ENCODE measurements at regions not wholly inside any gene's neighbourhood (a gene's known extent, or its start where the extent isn't known, plus 50 kb on each side); places are given as distances from the start of the nearest gene placed in this dataset.

- DNase-seq (ENCODE audit: low spot score): no peak
Observed at GRCh38 chr2:143916781-143917180, 603.1 kb downstream of the ZEB2 start.

GRCh38 chr2:143909577-143910353 lies 610.2 kb downstream of the ZEB2 start:
- no peak for DNase-seq (ENCODE audit: low spot score)

GRCh38 chr2:143908843-143909242 lies 611.1 kb downstream of the ZEB2 start:
- DNase-seq (ENCODE audit: low spot score): no peak

- no peak for DNase-seq (ENCODE audit: low spot score)
Observed at GRCh38 chr2:143907801-143908200, 612.1 kb downstream of the ZEB2 start.

- no peak for DNase-seq (ENCODE audit: low spot score)
Observed at GRCh38 chr2:143906850-143907249, 613.1 kb downstream of the ZEB2 start.

GRCh38 chr2:143905587-143905986 lies 614.3 kb downstream of the ZEB2 start:
- DNase-seq (ENCODE audit: low spot score): no peak

- no peak for DNase-seq (ENCODE audit: low spot score)
Observed at GRCh38 chr2:143903172-143903856, 616.6 kb downstream of the ZEB2 start.

GRCh38 chr2:143901185-143901842 lies 618.6 kb downstream of the ZEB2 start:
- DNase-seq (ENCODE audit: low spot score): peak; percentile 59

GRCh38 chr2:143899987-143900386 lies 619.9 kb downstream of the ZEB2 start:
- DNase-seq (ENCODE audit: low spot score): no peak

GRCh38 chr2:143893371-143893770 lies 626.5 kb downstream of the ZEB2 start:
- no peak for DNase-seq (ENCODE audit: low spot score)

- DNase-seq (ENCODE audit: low spot score): no peak
Observed at GRCh38 chr2:143891879-143892308, 628.0 kb downstream of the ZEB2 start.

GRCh38 chr2:143890798-143891197 lies 629.1 kb downstream of the ZEB2 start:
- DNase-seq (ENCODE audit: low spot score): no peak

- DNase-seq (ENCODE audit: low spot score): no peak
Observed at GRCh38 chr2:143889216-143889615, 630.7 kb downstream of the ZEB2 start.

GRCh38 chr2:143885461-143885860 lies 634.5 kb downstream of the ZEB2 start:
- no peak for DNase-seq (ENCODE audit: low spot score)

GRCh38 chr2:143881246-143881645 lies 638.7 kb downstream of the ZEB2 start:
- no peak for DNase-seq (ENCODE audit: low spot score)

- DNase-seq (ENCODE audit: low spot score): no peak
Observed at GRCh38 chr2:143877876-143878530, 641.9 kb downstream of the ZEB2 start.

GRCh38 chr2:143877056-143877455 lies 642.9 kb downstream of the ZEB2 start:
- DNase-seq (ENCODE audit: low spot score): no peak

GRCh38 chr2:143875295-143876233 lies 644.4 kb downstream of the ZEB2 start:
- no peak for DNase-seq (ENCODE audit: low spot score)

GRCh38 chr2:143873886-143874285 lies 646.0 kb downstream of the ZEB2 start:
- no peak for DNase-seq (ENCODE audit: low spot score)

- no peak for DNase-seq (ENCODE audit: low spot score)
Observed at GRCh38 chr2:143870696-143871095, 649.2 kb downstream of the ZEB2 start.

GRCh38 chr2:143856978-143857377 lies 662.9 kb downstream of the ZEB2 start:
- no peak for DNase-seq (ENCODE audit: low spot score)

Data from RKO (cell line).